CD4-positive, alpha-beta T cell (primary cell): ENCODE measurements at regions not wholly inside any gene's neighbourhood (a gene's known extent, or its start where the extent isn't known, plus 50 kb on each side); places are given as distances from the start of the nearest gene placed in this dataset.

ENCODE experiments used
- ATAC-seq: fragments of 200-7000 bp; cut with Tn5 transposase; one replicate; pipeline ENCODE4 v1.10.0; 2022; ENCODE audit warnings: mild to moderate bottlenecking; ENCODE audit not compliant: poor library complexity
- CTCF ChIA-PET: fragments of 350-600 bp; sonication (Branson Sonifier 250); formaldehyde crosslinking; loops from one replicate; lab custom pipeline; 2021; ENCODE audit warnings: antibody characterized with exemption, inconsistent platforms; lab: Charles Lee
- POLR2A ChIA-PET: fragments of 350-600 bp; sonication (Branson Sonifier 250); formaldehyde crosslinking; loops from one replicate; lab custom pipeline; 2021; ENCODE audit warnings: antibody characterized with exemption, inconsistent platforms; lab: Charles Lee
- DNase-seq, 14 experiments: peaks; one replicate each; pipeline ENCODE4 v3.0.0-alpha.2; 2013 to 2020; ENCODE audit warnings: mixed read lengths in 2 of 14
- H3K27ac ChIP-seq, 2 donors: one replicate each; pipeline versions ENCODE4 v1.5.1 to v1.7.0; 2013; ENCODE audit warnings: low read length in 2 of 2, low read depth in 1 of 2, mild to moderate bottlenecking in 1 of 2
- H3K27me3 ChIP-seq, 2 experiments: 1 replicate in 1 of 2; 2 replicates in 1 of 2; pipeline versions ENCODE4 v1.6.1 to v1.7.0; 2013; ENCODE audit warnings: low read length in 2 of 2, control low read depth in 1 of 2, mild to moderate bottlenecking in 1 of 2, moderate library complexity in 1 of 2; ENCODE audit not compliant: insufficient read depth in 2 of 2, control insufficient read depth in 1 of 2
- H3K36me3 ChIP-seq: one replicate; pipeline ENCODE4 v1.6.1; 2013; ENCODE audit warnings: low read length, control low read depth; ENCODE audit not compliant: insufficient read depth
- H3K4me1 ChIP-seq: one replicate; pipeline ENCODE4 v1.6.1; 2013; ENCODE audit warnings: low read length, control low read depth; ENCODE audit not compliant: insufficient read depth
- H3K4me3 ChIP-seq: one replicate; pipeline ENCODE4 v1.5.1; 2013; ENCODE audit warnings: mild to moderate bottlenecking, low read length, moderate library complexity
- H3K9me3 ChIP-seq, 2 experiments: 1 replicate in 1 of 2; 2 replicates in 1 of 2; pipeline versions ENCODE4 v1.6.1 to v1.7.0; 2013; ENCODE audit warnings: low read length in 2 of 2, mild to moderate bottlenecking in 2 of 2, control low read depth in 1 of 2, moderate library complexity in 1 of 2; ENCODE audit not compliant: control insufficient read depth in 1 of 2, insufficient read depth in 1 of 2
- H3K27ac Mint-ChIP-seq: one replicate; pipeline ENCODE4 v1.8.0; 2020; ENCODE audit warnings: mixed read lengths
- H3K27me3 Mint-ChIP-seq: one replicate; pipeline ENCODE4 v1.8.0; 2021; ENCODE audit warnings: mixed read lengths
- H3K36me3 Mint-ChIP-seq: one replicate; pipeline ENCODE4 v1.8.0; 2021; ENCODE audit warnings: low read depth, mixed read lengths
- H3K4me1 Mint-ChIP-seq: one replicate; pipeline ENCODE4 v1.8.0; 2021; ENCODE audit warnings: low read depth, mixed read lengths
- H3K4me3 Mint-ChIP-seq: one replicate; pipeline ENCODE4 v1.8.0; 2020; ENCODE audit warnings: mild to moderate bottlenecking, mixed read lengths
- H3K9me3 Mint-ChIP-seq: one replicate; pipeline ENCODE4 v1.8.0; 2020; ENCODE audit warnings: mixed read lengths
- CTCF ChIP-seq: fragments of 200-600 bp; IDR thresholded peaks from one replicate; pipeline ENCODE4 v1.8.0; 2022; ENCODE audit warnings: antibody characterized with exemption, mild to moderate bottlenecking
- intact Hi-C, 2 experiments: fragments of 100-400 bp; cut with DNase I in 1 of 2; cut with micrococcal nuclease in 1 of 2; formaldehyde crosslinking; loops; one replicate each; pipeline versions ENCODE4 v1.15.1 to v1.9.0; 2023 to 2025; cut with DNase I, micrococcal nuclease

- peaks cover 11% of the 10 kb centered on the region for H3K9me3 Mint-ChIP-seq
- ChIA-PET POLR2A (no interaction called here), CTCF (no interaction called here)
- H3K36me3 Mint-ChIP-seq: no peaks in the 10 kb centered on the region
- no peaks in the 10 kb centered on the region for H3K4me1 ChIP-seq
- H3K4me1 Mint-ChIP-seq: no peaks in the 10 kb centered on the region
- H3K27ac ChIP-seq: no peak overlapping the region
- no peak overlapping the region for H3K4me3 ChIP-seq
- no peak overlapping the region for H3K4me3 Mint-ChIP-seq
- H3K27me3 Mint-ChIP-seq: no peaks in the 10 kb centered on the region
- H3K9me3 ChIP-seq: no peaks in the 10 kb centered on the region
- DNase-seq (no peak), ATAC-seq (no peak)
- no peak overlapping the region for H3K27ac Mint-ChIP-seq
- H3K36me3 ChIP-seq: no peaks in the 10 kb centered on the region
- intact Hi-C loops: no loop called here
- TF ChIP-seq CTCF: no peak
- no peaks in the 10 kb centered on the region for H3K27me3 ChIP-seq
These were observed 440.5 kb downstream of the BRINP1 start for GRCh38 chr9:118928722-118929121.

- no peak overlapping the region for H3K4me3 Mint-ChIP-seq
- no peaks in the 10 kb centered on the region for H3K36me3 Mint-ChIP-seq
- no peak overlapping the region for H3K27ac ChIP-seq
- no peaks in the 10 kb centered on the region for H3K36me3 ChIP-seq
- no peak for DNase-seq
- ChIA-PET CTCF (no interaction called here), POLR2A (no interaction called here)
- no peak for ATAC-seq
- TF ChIP-seq CTCF: no peak
- intact Hi-C loops: no loop called here
- H3K9me3 ChIP-seq: no peaks in the 10 kb centered on the region
- H3K9me3 Mint-ChIP-seq: peaks cover 11% of the 10 kb centered on the region
- H3K27me3 ChIP-seq: no peaks in the 10 kb centered on the region
- no peaks in the 10 kb centered on the region for H3K27me3 Mint-ChIP-seq
- H3K27ac Mint-ChIP-seq: no peak overlapping the region
- H3K4me1 ChIP-seq: no peaks in the 10 kb centered on the region
- H3K4me1 Mint-ChIP-seq: no peaks in the 10 kb centered on the region
- no peak overlapping the region for H3K4me3 ChIP-seq
These were observed 439.9 kb downstream of the BRINP1 start for GRCh38 chr9:118929287-118929686.

GRCh38 chr9:118931941-118932340 is 437.3 kb downstream of the BRINP1 start:
- Mint-ChIP-seq H3K27me3 (no peaks in the 10 kb centered on the region), H3K27ac (no peak overlapping the region), H3K36me3 (no peaks in the 10 kb centered on the region), H3K9me3 (peaks cover 7% of the 10 kb centered on the region), H3K4me1 (no peaks in the 10 kb centered on the region), H3K4me3 (no peak overlapping the region)
- no peaks in the 10 kb centered on the region for H3K27me3 ChIP-seq
- TF ChIP-seq CTCF: no peak
- no peak for DNase-seq
- H3K9me3 ChIP-seq: no peaks in the 10 kb centered on the region
- intact Hi-C loops: no loop called here
- ChIA-PET CTCF (no interaction called here), POLR2A (interaction anchor here (0.6 kb wide), 1 partner anchor 33 kb away, joined by 3 read pairs; no protein-coding TSS in a partner anchor)
- H3K4me3 ChIP-seq: no peak overlapping the region
- H3K27ac ChIP-seq: no peak overlapping the region
- ATAC-seq: no peak
- H3K36me3 ChIP-seq: no peaks in the 10 kb centered on the region
- H3K4me1 ChIP-seq: no peaks in the 10 kb centered on the region
